ENCODE measurements at regions not wholly inside any gene's neighbourhood (a gene's known extent, or its start where the extent isn't known, plus 50 kb on each side); places are given as distances from the start of the nearest gene placed in this dataset.

DNA sequence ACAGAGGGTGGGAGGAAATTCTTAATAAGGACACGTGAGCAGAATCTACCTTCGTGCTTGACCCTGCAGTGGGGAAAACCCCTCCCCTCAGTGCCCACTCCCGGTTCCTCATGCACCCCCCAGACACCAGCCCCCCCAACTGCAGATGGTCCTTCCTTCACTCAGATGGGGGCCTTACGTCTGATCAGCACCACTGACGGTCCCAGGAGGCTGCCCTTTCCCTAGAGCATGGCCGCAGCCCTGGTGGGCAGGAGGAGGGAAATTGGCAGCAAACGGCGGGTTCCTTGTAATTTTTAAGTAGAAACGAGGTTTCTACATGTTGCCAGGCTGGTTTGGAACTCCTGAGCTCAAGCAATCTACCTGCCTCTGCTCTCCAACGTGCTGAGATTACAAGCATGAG lies 477.7 kb downstream of the TBC1D22A start:
- TF ChIP-seq, protein P1, sequence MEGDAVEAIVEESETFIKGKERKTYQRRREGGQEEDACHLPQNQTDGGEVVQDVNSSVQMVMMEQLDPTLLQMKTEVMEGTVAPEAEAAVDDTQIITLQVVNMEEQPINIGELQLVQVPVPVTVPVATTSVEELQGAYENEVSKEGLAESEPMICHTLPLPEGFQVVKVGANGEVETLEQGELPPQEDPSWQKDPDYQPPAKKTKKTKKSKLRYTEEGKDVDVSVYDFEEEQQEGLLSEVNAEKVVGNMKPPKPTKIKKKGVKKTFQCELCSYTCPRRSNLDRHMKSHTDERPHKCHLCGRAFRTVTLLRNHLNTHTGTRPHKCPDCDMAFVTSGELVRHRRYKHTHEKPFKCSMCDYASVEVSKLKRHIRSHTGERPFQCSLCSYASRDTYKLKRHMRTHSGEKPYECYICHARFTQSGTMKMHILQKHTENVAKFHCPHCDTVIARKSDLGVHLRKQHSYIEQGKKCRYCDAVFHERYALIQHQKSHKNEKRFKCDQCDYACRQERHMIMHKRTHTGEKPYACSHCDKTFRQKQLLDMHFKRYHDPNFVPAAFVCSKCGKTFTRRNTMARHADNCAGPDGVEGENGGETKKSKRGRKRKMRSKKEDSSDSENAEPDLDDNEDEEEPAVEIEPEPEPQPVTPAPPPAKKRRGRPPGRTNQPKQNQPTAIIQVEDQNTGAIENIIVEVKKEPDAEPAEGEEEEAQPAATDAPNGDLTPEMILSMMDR (IDR thresholded peaks at IDR 0.05), result no peak
- no peak for TF ChIP-seq POLR2A (IDR thresholded peaks at IDR 0.05)

Data from esophagus squamous epithelium (tissue), 4 donors.